ENCODE measurements at regions not wholly inside any gene's neighbourhood (a gene's known extent, or its start where the extent isn't known, plus 50 kb on each side); places are given as distances from the start of the nearest gene placed in this dataset.

GRCh38 chr15:26182441-26182840 is 319.3 kb upstream of the ATP10A start:
- H3K4me3 Mint-ChIP-seq, result no peak overlapping the region
- no peaks in the 10 kb centered on the region for H3K9me3 Mint-ChIP-seq
- H3K27me3 Mint-ChIP-seq, result no peaks in the 10 kb centered on the region
- DNase-seq (no peak), ATAC-seq (replicated peaks) (no peak)
- no peaks in the 10 kb centered on the region for H3K4me1 Mint-ChIP-seq (ENCODE audit: low read depth in 2 of 2)
- no peak overlapping the region for H3K27ac Mint-ChIP-seq
- H3K36me3 Mint-ChIP-seq (ENCODE audit: insufficient read depth), result no peaks in the 10 kb centered on the region

- Mint-ChIP-seq H3K27ac (no peak overlapping the region), H3K36me3 (ENCODE audit: insufficient read depth) (no peaks in the 10 kb centered on the region), H3K4me1 (ENCODE audit: low read depth in 2 of 2) (no peaks in the 10 kb centered on the region), H3K27me3 (no peaks in the 10 kb centered on the region), H3K9me3 (no peaks in the 10 kb centered on the region), H3K4me3 (no peak overlapping the region)
- ATAC-seq (replicated peaks) (no peak), DNase-seq (no peak)
These were observed 316.8 kb upstream of the ATP10A start for GRCh38 chr15:26179906-26180305.

- Mint-ChIP-seq H3K27me3 (no peaks in the 10 kb centered on the region), H3K4me3 (no peak overlapping the region), H3K4me1 (ENCODE audit: low read depth in 2 of 2) (no peaks in the 10 kb centered on the region), H3K36me3 (ENCODE audit: insufficient read depth) (no peaks in the 10 kb centered on the region), H3K9me3 (peaks cover 0 to 4% of the 10 kb centered on the region in 2 donors), H3K27ac (no peak overlapping the region)
- ATAC-seq (replicated peaks), result no peak
- DNase-seq, result no peak
These were observed 315.6 kb upstream of the ATP10A start for GRCh38 chr15:26178640-26179220.

- no peaks in the 10 kb centered on the region for H3K27me3 Mint-ChIP-seq
- DNase-seq, result no peak
- no peaks in the 10 kb centered on the region for H3K36me3 Mint-ChIP-seq (ENCODE audit: insufficient read depth)
- no peak overlapping the region for H3K27ac Mint-ChIP-seq
- ATAC-seq (replicated peaks), result no peak
- H3K4me1 Mint-ChIP-seq (ENCODE audit: low read depth in 2 of 2), result no peaks in the 10 kb centered on the region
- no peak overlapping the region for H3K4me3 Mint-ChIP-seq
- peaks cover 0 to 4% of the 10 kb centered on the region in 2 donors for H3K9me3 Mint-ChIP-seq
These were observed 314.7 kb upstream of the ATP10A start for GRCh38 chr15:26177816-26178215.

- no peak overlapping the region for H3K27ac Mint-ChIP-seq
- peaks cover 0 to 4% of the 10 kb centered on the region in 2 donors for H3K9me3 Mint-ChIP-seq
- no peaks in the 10 kb centered on the region for H3K36me3 Mint-ChIP-seq (ENCODE audit: insufficient read depth)
- ATAC-seq (replicated peaks), result no peak
- no peak overlapping the region for H3K4me3 Mint-ChIP-seq
- no peaks in the 10 kb centered on the region for H3K4me1 Mint-ChIP-seq (ENCODE audit: low read depth in 2 of 2)
- peaks cover 0 to 4% of the 10 kb centered on the region in 2 donors for H3K27me3 Mint-ChIP-seq
- no peak for DNase-seq
These were observed 313.7 kb upstream of the ATP10A start for GRCh38 chr15:26176831-26177230.

GRCh38 chr15:26171266-26171665 is 308.1 kb upstream of the ATP10A start:
- DNase-seq (no peak), ATAC-seq (replicated peaks) (no peak)
- H3K9me3 Mint-ChIP-seq, result peaks cover 0 to 4% of the 10 kb centered on the region in 2 donors
- no peaks in the 10 kb centered on the region for H3K4me1 Mint-ChIP-seq (ENCODE audit: low read depth in 2 of 2)
- no peak overlapping the region for H3K27ac Mint-ChIP-seq
- H3K4me3 Mint-ChIP-seq, result no peak overlapping the region
- peaks cover 0 to 14% of the 10 kb centered on the region in 2 donors for H3K27me3 Mint-ChIP-seq
- no peaks in the 10 kb centered on the region for H3K36me3 Mint-ChIP-seq (ENCODE audit: insufficient read depth)

GRCh38 chr15:26166429-26166828 is 303.3 kb upstream of the ATP10A start:
- Mint-ChIP-seq H3K36me3 (ENCODE audit: insufficient read depth) (no peaks in the 10 kb centered on the region), H3K27me3 (peaks cover 0 to 7% of the 10 kb centered on the region in 2 donors), H3K9me3 (peaks cover 4 to 9% of the 10 kb centered on the region in 2 donors), H3K4me3 (no peak overlapping the region), H3K27ac (no peak overlapping the region), H3K4me1 (ENCODE audit: low read depth in 2 of 2) (no peaks in the 10 kb centered on the region)
- no peak for DNase-seq
- no peak for ATAC-seq (replicated peaks)

GRCh38 chr15:26165546-26165945 is 302.4 kb upstream of the ATP10A start:
- Mint-ChIP-seq H3K27ac (no peak overlapping the region), H3K9me3 (peaks cover 4 to 9% of the 10 kb centered on the region in 2 donors), H3K36me3 (ENCODE audit: insufficient read depth) (no peaks in the 10 kb centered on the region), H3K4me3 (no peak overlapping the region), H3K4me1 (ENCODE audit: low read depth in 2 of 2) (no peaks in the 10 kb centered on the region), H3K27me3 (peaks cover 0 to 7% of the 10 kb centered on the region in 2 donors)
- DNase-seq (no peak), ATAC-seq (replicated peaks) (no peak)

- no peak for DNase-seq
- Mint-ChIP-seq H3K27ac (no peak overlapping the region), H3K36me3 (ENCODE audit: insufficient read depth) (no peaks in the 10 kb centered on the region), H3K4me1 (ENCODE audit: low read depth in 2 of 2) (no peaks in the 10 kb centered on the region), H3K27me3 (peaks cover 6 to 9% of the 10 kb centered on the region in 2 donors), H3K4me3 (no peak overlapping the region), H3K9me3 (peaks cover 8 to 9% of the 10 kb centered on the region in 2 donors)
- ATAC-seq (replicated peaks), result no peak
These were observed 297.2 kb upstream of the ATP10A start for GRCh38 chr15:26160343-26160742.

- Mint-ChIP-seq H3K4me3 (no peak overlapping the region), H3K36me3 (ENCODE audit: insufficient read depth) (no peaks in the 10 kb centered on the region), H3K9me3 (peaks cover 10 to 19% of the 10 kb centered on the region in 2 donors), H3K27me3 (peaks cover 9 to 18% of the 10 kb centered on the region in 2 donors), H3K4me1 (ENCODE audit: low read depth in 2 of 2) (no peaks in the 10 kb centered on the region), H3K27ac (no peak overlapping the region)
- ATAC-seq (replicated peaks) (no peak), DNase-seq (no peak)
These were observed 295.0 kb upstream of the ATP10A start for GRCh38 chr15:26158176-26158575.

GRCh38 chr15:26157081-26157480 is 294.0 kb upstream of the ATP10A start:
- Mint-ChIP-seq H3K9me3 (peaks cover 12 to 17% of the 10 kb centered on the region in 2 donors), H3K36me3 (ENCODE audit: insufficient read depth) (no peaks in the 10 kb centered on the region), H3K27ac (no peak overlapping the region), H3K4me3 (no peak overlapping the region), H3K4me1 (ENCODE audit: low read depth in 2 of 2) (no peaks in the 10 kb centered on the region), H3K27me3 (peaks cover 9 to 20% of the 10 kb centered on the region in 2 donors)
- no peak for DNase-seq
- ATAC-seq (replicated peaks), result no peak

GRCh38 chr15:26156051-26156450 is 292.9 kb upstream of the ATP10A start:
- ATAC-seq (replicated peaks) (no peak), DNase-seq (no peak)
- no peak overlapping the region for H3K27ac Mint-ChIP-seq
- no peaks in the 10 kb centered on the region for H3K4me1 Mint-ChIP-seq (ENCODE audit: low read depth in 2 of 2)
- peaks cover 9 to 20% of the 10 kb centered on the region in 2 donors for H3K27me3 Mint-ChIP-seq
- H3K36me3 Mint-ChIP-seq (ENCODE audit: insufficient read depth), result no peaks in the 10 kb centered on the region
- peaks cover 12 to 17% of the 10 kb centered on the region in 2 donors for H3K9me3 Mint-ChIP-seq
- H3K4me3 Mint-ChIP-seq, result no peak overlapping the region

- H3K9me3 Mint-ChIP-seq, result peaks cover 0 to 2% of the 10 kb centered on the region in 2 donors
- no peak overlapping the region for H3K4me3 Mint-ChIP-seq
- H3K27ac Mint-ChIP-seq, result no peak overlapping the region
- DNase-seq, result no peak
- ATAC-seq (replicated peaks), result no peak
- no peaks in the 10 kb centered on the region for H3K36me3 Mint-ChIP-seq (ENCODE audit: insufficient read depth)
- peaks cover 0 to 23% of the 10 kb centered on the region in 2 donors for H3K27me3 Mint-ChIP-seq
- H3K4me1 Mint-ChIP-seq (ENCODE audit: low read depth in 2 of 2), result no peaks in the 10 kb centered on the region
These were observed 285.2 kb upstream of the ATP10A start for GRCh38 chr15:26148156-26148860.

GRCh38 chr15:26146202-26146601 is 283.1 kb upstream of the ATP10A start:
- Mint-ChIP-seq H3K36me3 (ENCODE audit: insufficient read depth) (no peaks in the 10 kb centered on the region), H3K9me3 (no peaks in the 10 kb centered on the region), H3K27ac (no peak overlapping the region), H3K27me3 (peaks cover 0 to 20% of the 10 kb centered on the region in 2 donors), H3K4me3 (no peak overlapping the region), H3K4me1 (ENCODE audit: low read depth in 2 of 2) (no peaks in the 10 kb centered on the region)
- DNase-seq, result no peak
- no peak for ATAC-seq (replicated peaks)

Measured in effector memory CD8-positive, alpha-beta T cell (primary cell).